Upper lobe of left lung (tissue), 4 donors: ENCODE measurements at regions not wholly inside any gene's neighbourhood (a gene's known extent, or its start where the extent isn't known, plus 50 kb on each side); places are given as distances from the start of the nearest gene placed in this dataset.

ENCODE experiments used
- POLR2A ChIP-seq, 4 donors: fragments of 450-650 bp; IDR thresholded peaks; one replicate each; pipeline ENCODE4 v1.5.1; 2016 to 2017; ENCODE audit warnings: antibody characterized with exemption in 4 of 4, mild to moderate bottlenecking in 2 of 4
- POLR2AphosphoS5 ChIP-seq, 2 donors: sonication (generic); formaldehyde crosslinking; IDR thresholded peaks; one replicate each; pipeline ENCODE4 v1.5.1; 2017; ENCODE audit warnings: antibody characterized with exemption in 2 of 2

DNA sequence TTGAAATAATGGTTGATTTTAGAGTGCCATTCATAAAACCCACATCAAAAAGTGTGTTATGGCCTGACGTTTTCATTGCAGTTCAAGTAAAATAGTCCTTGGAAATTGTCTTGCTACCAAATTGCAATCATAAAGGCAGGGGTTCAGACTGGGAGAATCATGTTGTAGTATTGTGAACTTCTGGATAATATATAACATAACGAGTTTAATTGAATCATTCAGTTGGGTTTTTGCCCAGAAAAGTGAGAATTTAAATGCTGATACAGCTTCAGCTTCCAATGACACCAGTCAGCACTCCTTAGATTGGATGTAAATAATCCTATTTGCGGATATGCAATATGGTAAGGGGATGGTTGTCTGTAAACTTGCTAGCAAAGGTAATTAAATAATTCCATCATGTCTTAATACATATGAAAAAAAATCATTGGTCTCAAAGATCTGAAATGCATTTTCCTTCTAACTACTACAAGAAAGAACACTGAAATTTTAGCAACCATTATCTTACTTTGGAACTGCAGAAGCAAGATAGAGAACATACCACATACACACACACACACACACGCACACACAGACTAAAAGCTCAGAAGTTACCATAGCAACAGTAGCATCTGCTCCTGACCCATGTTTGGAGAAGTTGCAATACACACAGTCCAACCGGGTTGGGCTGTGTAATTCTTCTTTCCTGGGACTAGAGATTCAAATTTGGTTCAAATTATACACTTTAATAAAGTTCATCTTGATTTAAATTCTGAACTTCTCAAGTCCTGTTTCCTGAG, 686.2 kb upstream of the NR2F2 start:
- TF ChIP-seq POLR2A (IDR thresholded peaks at IDR 0.05) (no peak), POLR2AphosphoS5 (IDR thresholded peaks at IDR 0.05) (no peak)
